Caco-2 (cell line): ENCODE measurements at regions not wholly inside any gene's neighbourhood (a gene's known extent, or its start where the extent isn't known, plus 50 kb on each side); places are given as distances from the start of the nearest gene placed in this dataset.

Experiments
- BruUV-seq: library from RNA; stranded (reverse); fragments of 400-500 nt; replicated peaks from 2 replicates; lab custom pipeline; 2021; lab: Mats Ljungman, UMichigan
- CTCF ChIA-PET: fragments of 300-600 bp; sonication (Branson Sonifier 250); formaldehyde crosslinking; loops from one replicate; lab custom pipeline; 2022; ENCODE audit warnings: antibody characterized with exemption; lab: Charles Lee
- POLR2A ChIA-PET: fragments of 300-600 bp; sonication (Branson Sonifier 250); formaldehyde crosslinking; loops from one replicate; lab custom pipeline; 2022; ENCODE audit warnings: antibody characterized with exemption; lab: Charles Lee
- DNase-seq, 2 experiments: peaks; one replicate each; pipeline versions ENCODE4 v3.0.0 to v3.0.0-alpha.2; 2020 to 2022
- H3K27me3 ChIP-seq: replicated peaks from 2 replicates; pipeline ENCODE4 v1.6.0; 2011; ENCODE audit warnings: low read length; ENCODE audit not compliant: control insufficient read depth, insufficient read depth
- H3K36me3 ChIP-seq: 2 replicates; pipeline ENCODE4 v1.5.1; 2011; ENCODE audit warnings: low read length; ENCODE audit not compliant: control insufficient read depth, insufficient read depth
- H3K4me1 ChIP-seq: fragments of 250-450 bp; sonication (Bioruptor Pico); 2 replicates; pipeline ENCODE4 v1.5.1; 2020; ENCODE audit warnings: mild to moderate bottlenecking
- H3K4me3 ChIP-seq: 2 replicates; pipeline ENCODE4 v1.5.1; 2011; ENCODE audit warnings: low read depth, mild to moderate bottlenecking, control low read depth, low read length
- H3K9me3 ChIP-seq: fragments of 250-450 bp; sonication (Bioruptor Pico); 2 replicates; pipeline ENCODE4 v1.5.1; 2020; ENCODE audit warnings: mild to moderate bottlenecking, moderate library complexity
- H3K27ac Mint-ChIP-seq: one replicate; pipeline ENCODE4 v1.8.0; 2022; ENCODE audit warnings: mixed read lengths; ENCODE audit not compliant: unreplicated experiment
- H3K27me3 Mint-ChIP-seq: one replicate; pipeline ENCODE4 v1.8.0; 2022; ENCODE audit warnings: mixed read lengths; ENCODE audit not compliant: insufficient read depth, unreplicated experiment
- H3K36me3 Mint-ChIP-seq: one replicate; pipeline ENCODE4 v1.8.0; 2022; ENCODE audit warnings: mild to moderate bottlenecking, mixed read lengths; ENCODE audit not compliant: insufficient read depth, unreplicated experiment
- H3K4me1 Mint-ChIP-seq: one replicate; pipeline ENCODE4 v1.8.0; 2022; ENCODE audit warnings: low read depth, mixed read lengths; ENCODE audit not compliant: unreplicated experiment
- H3K4me3 Mint-ChIP-seq: one replicate; pipeline ENCODE4 v1.8.0; 2022; ENCODE audit warnings: mild to moderate bottlenecking, moderate library complexity, mixed read lengths; ENCODE audit not compliant: unreplicated experiment
- H3K9me3 Mint-ChIP-seq: one replicate; pipeline ENCODE4 v1.8.0; 2022; ENCODE audit warnings: mixed read lengths; ENCODE audit not compliant: unreplicated experiment
- intact Hi-C: fragments of 100-400 bp; cut with micrococcal nuclease; formaldehyde crosslinking; loops from one replicate; pipeline ENCODE4 v1.10.0; 2022; ENCODE audit not compliant: unreplicated experiment
- TF ChIP-seq, protein P1 (sequence below), 2 experiments: fragments of 200-600 bp in 1 of 2; IDR thresholded peaks; 1 replicate in 1 of 2; 2 replicates in 1 of 2; pipeline versions ENCODE4 v1.5.1 to v1.8.0; 2011 to 2022; ENCODE audit warnings: antibody characterized with exemption in 1 of 2, control low read depth in 1 of 2, inconsistent platforms in 1 of 2, low read depth in 1 of 2, low read length in 1 of 2, mild to moderate bottlenecking in 1 of 2, moderate library complexity in 1 of 2; ENCODE audit not compliant: insufficient read depth in 1 of 2, severe bottlenecking in 1 of 2, unreplicated experiment in 1 of 2

DNA sequence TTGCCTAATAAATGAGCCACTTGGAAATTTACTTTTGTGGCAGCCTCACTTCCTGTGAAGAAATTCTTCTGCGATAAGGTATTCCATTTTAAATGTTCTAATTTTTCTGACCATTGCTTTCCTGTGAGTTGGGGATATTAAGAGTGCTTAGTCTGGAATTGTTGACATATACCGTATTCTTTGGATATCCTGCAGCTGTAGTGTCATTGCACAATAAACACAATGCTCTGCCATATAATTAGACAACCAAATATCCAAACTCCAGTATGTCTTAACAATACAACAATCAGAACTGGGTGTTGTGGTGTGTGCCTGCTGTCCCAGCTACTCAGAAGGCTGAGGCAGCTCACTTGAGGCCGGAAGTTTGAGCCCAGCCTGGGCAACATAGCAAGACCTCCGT is 99.4 kb downstream of the LUZP4 start:
- no peak overlapping the region for H3K4me3 ChIP-seq
- H3K27me3 Mint-ChIP-seq: no peaks in the 10 kb centered on the region
- POLR2A ChIA-PET: no interaction called here
- TF ChIP-seq, protein P1, sequence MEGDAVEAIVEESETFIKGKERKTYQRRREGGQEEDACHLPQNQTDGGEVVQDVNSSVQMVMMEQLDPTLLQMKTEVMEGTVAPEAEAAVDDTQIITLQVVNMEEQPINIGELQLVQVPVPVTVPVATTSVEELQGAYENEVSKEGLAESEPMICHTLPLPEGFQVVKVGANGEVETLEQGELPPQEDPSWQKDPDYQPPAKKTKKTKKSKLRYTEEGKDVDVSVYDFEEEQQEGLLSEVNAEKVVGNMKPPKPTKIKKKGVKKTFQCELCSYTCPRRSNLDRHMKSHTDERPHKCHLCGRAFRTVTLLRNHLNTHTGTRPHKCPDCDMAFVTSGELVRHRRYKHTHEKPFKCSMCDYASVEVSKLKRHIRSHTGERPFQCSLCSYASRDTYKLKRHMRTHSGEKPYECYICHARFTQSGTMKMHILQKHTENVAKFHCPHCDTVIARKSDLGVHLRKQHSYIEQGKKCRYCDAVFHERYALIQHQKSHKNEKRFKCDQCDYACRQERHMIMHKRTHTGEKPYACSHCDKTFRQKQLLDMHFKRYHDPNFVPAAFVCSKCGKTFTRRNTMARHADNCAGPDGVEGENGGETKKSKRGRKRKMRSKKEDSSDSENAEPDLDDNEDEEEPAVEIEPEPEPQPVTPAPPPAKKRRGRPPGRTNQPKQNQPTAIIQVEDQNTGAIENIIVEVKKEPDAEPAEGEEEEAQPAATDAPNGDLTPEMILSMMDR (IDR thresholded peaks at IDR 0.05; ENCODE audit: insufficient read depth in 1 of 2, low read depth in 1 of 2, low read length in 1 of 2, severe bottlenecking in 1 of 2, unreplicated experiment in 1 of 2): no peak
- peaks cover 10% of the 10 kb centered on the region for H3K4me1 Mint-ChIP-seq
- peaks cover 6% of the 10 kb centered on the region for H3K36me3 Mint-ChIP-seq
- no peaks in the 10 kb centered on the region for H3K9me3 ChIP-seq
- H3K36me3 ChIP-seq: no peaks in the 10 kb centered on the region
- BruUV-seq: no TSS peak
- DNase-seq: no peak
- no peak overlapping the region for H3K4me3 Mint-ChIP-seq
- no peaks in the 10 kb centered on the region for H3K27me3 ChIP-seq
- no peak overlapping the region for H3K27ac Mint-ChIP-seq
- intact Hi-C loops: no loop called here
- no peaks in the 10 kb centered on the region for H3K9me3 Mint-ChIP-seq
- CTCF ChIA-PET: no interaction called here
- H3K4me1 ChIP-seq: peaks cover 22% of the 10 kb centered on the region

GRCh38 chrX:115390078-115390477 is 100.6 kb downstream of the LUZP4 start:
- BruUV-seq: no TSS peak
- Mint-ChIP-seq H3K27me3 (no peaks in the 10 kb centered on the region), H3K36me3 (peaks cover 6% of the 10 kb centered on the region), H3K9me3 (no peaks in the 10 kb centered on the region), H3K4me1 (peaks cover 10% of the 10 kb centered on the region), H3K4me3 (no peak overlapping the region), H3K27ac (no peak overlapping the region)
- H3K9me3 ChIP-seq: no peaks in the 10 kb centered on the region
- no peak overlapping the region for H3K4me3 ChIP-seq
- H3K4me1 ChIP-seq: peaks cover 23% of the 10 kb centered on the region
- DNase-seq: no peak
- TF ChIP-seq, protein P1 (IDR thresholded peaks at IDR 0.05; ENCODE audit: insufficient read depth in 1 of 2, low read depth in 1 of 2, low read length in 1 of 2, severe bottlenecking in 1 of 2, unreplicated experiment in 1 of 2): no peak
- intact Hi-C loops: no loop called here
- H3K36me3 ChIP-seq: no peaks in the 10 kb centered on the region
- H3K27me3 ChIP-seq: no peaks in the 10 kb centered on the region
- ChIA-PET CTCF (no interaction called here), POLR2A (no interaction called here)

GRCh38 chrX:115392031-115392430 is 102.5 kb downstream of the LUZP4 start:
- intact Hi-C loops: loop anchor here (2.0 kb wide), 1 partner anchor 47 kb away; no protein-coding TSS in a partner anchor
- CTCF ChIA-PET: no interaction called here
- H3K4me1 Mint-ChIP-seq: peaks cover 13% of the 10 kb centered on the region

More at GRCh38 chrX:115392031-115392430, 102.5 kb downstream of the LUZP4 start:
- Histone ChIP-seq H3K36me3 (no peaks in the 10 kb centered on the region), H3K4me3 (no peak overlapping the region), H3K9me3 (no peaks in the 10 kb centered on the region), H3K4me1 (peaks cover 23% of the 10 kb centered on the region), H3K27me3 (no peaks in the 10 kb centered on the region)
- H3K36me3 Mint-ChIP-seq: peaks cover 6% of the 10 kb centered on the region
- H3K9me3 Mint-ChIP-seq: no peaks in the 10 kb centered on the region
- no TSS peak for BruUV-seq
- POLR2A ChIA-PET: no interaction called here
- DNase-seq: no peak
- TF ChIP-seq, protein P1 (IDR thresholded peaks at IDR 0.05; ENCODE audit: insufficient read depth in 1 of 2, low read depth in 1 of 2, low read length in 1 of 2, severe bottlenecking in 1 of 2, unreplicated experiment in 1 of 2): no peak
- no peak overlapping the region for H3K4me3 Mint-ChIP-seq
- H3K27me3 Mint-ChIP-seq: no peaks in the 10 kb centered on the region
- H3K27ac Mint-ChIP-seq: no peak overlapping the region
